ENCODE measurements at regions not wholly inside any gene's neighbourhood (a gene's known extent, or its start where the extent isn't known, plus 50 kb on each side); places are given as distances from the start of the nearest gene placed in this dataset.

- TF ChIP-seq CTCF (IDR thresholded peaks at IDR 0.05) (no peak), EZH2 (IDR thresholded peaks at IDR 0.05) (no peak), EZH2phosphoT487 (IDR thresholded peaks at IDR 0.05) (no peak)
Measured at GRCh38 chr7:124191030-124191429, 158.2 kb upstream of the TMEM229A start.
